ENCODE measurements at regions not wholly inside any gene's neighbourhood (a gene's known extent, or its start where the extent isn't known, plus 50 kb on each side); places are given as distances from the start of the nearest gene placed in this dataset.

GRCh38 chr3:16079519-16079918 is 95.0 kb upstream of the GALNT15 start:
- DNase-seq, result no peak

- no peak for DNase-seq
Measured at GRCh38 chr3:16081661-16082060, 92.8 kb upstream of the GALNT15 start.

GRCh38 chr3:16084887-16085286 is 89.6 kb upstream of the GALNT15 start:
- no peak for DNase-seq

GRCh38 chr3:16085410-16085809 is 89.1 kb upstream of the GALNT15 start:
- peak; percentile 22 for DNase-seq

GRCh38 chr3:16085884-16086608 is 88.4 kb upstream of the GALNT15 start:
- peak; percentile 90 for DNase-seq

- DNase-seq, result no peak
Measured at GRCh38 chr3:16086690-16087089, 87.8 kb upstream of the GALNT15 start.

GRCh38 chr3:16088496-16088895 is 86.0 kb upstream of the GALNT15 start:
- no peak for DNase-seq

GRCh38 chr3:16089521-16089920 is 85.0 kb upstream of the GALNT15 start:
- DNase-seq, result no peak

GRCh38 chr3:16090024-16090423 is 84.5 kb upstream of the GALNT15 start:
- DNase-seq, result no peak

GRCh38 chr3:16090706-16091105 is 83.8 kb upstream of the GALNT15 start:
- DNase-seq, result no peak

- no peak for DNase-seq
Measured at GRCh38 chr3:16092923-16093322, 81.6 kb upstream of the GALNT15 start.

- DNase-seq, result no peak
Measured at GRCh38 chr3:16101295-16102186, 72.9 kb upstream of the GALNT15 start.

GRCh38 chr3:16102187-16102561 is 72.3 kb upstream of the GALNT15 start:
- no peak for DNase-seq

GRCh38 chr3:16102905-16103364 is 71.5 kb upstream of the GALNT15 start:
- DNase-seq, result no peak

- no peak for DNase-seq
Measured at GRCh38 chr3:16103472-16103871, 71.0 kb upstream of the GALNT15 start.

- DNase-seq, result no peak
Measured at GRCh38 chr3:16104156-16104555, 70.3 kb upstream of the GALNT15 start.

- no peak for DNase-seq
Measured at GRCh38 chr3:16106050-16106449, 68.4 kb upstream of the GALNT15 start.

GRCh38 chr3:16108424-16108823 is 66.1 kb upstream of the GALNT15 start:
- no peak for DNase-seq

GRCh38 chr3:16109929-16110328 is 64.6 kb upstream of the GALNT15 start:
- DNase-seq, result no peak

GRCh38 chr3:16112910-16113504 is 61.5 kb upstream of the GALNT15 start:
- DNase-seq, result no peak

- no peak for DNase-seq
Measured at GRCh38 chr3:16113704-16114103, 60.8 kb upstream of the GALNT15 start.

GRCh38 chr3:16114429-16114828 is 60.1 kb upstream of the GALNT15 start:
- DNase-seq, result no peak

- DNase-seq, result no peak
Measured at GRCh38 chr3:16114930-16115329, 59.5 kb upstream of the GALNT15 start.

- no peak for DNase-seq
Measured at GRCh38 chr3:16118396-16118795, 56.1 kb upstream of the GALNT15 start.
